Spleen (tissue), 11 donors: ENCODE measurements at regions not wholly inside any gene's neighbourhood (a gene's known extent, or its start where the extent isn't known, plus 50 kb on each side); places are given as distances from the start of the nearest gene placed in this dataset.
A peak's percentile ranks its signal among the peaks of the same experiment; 100 is the strongest.

Source experiments
- DNase-seq: peaks from one replicate; pipeline ENCODE4 v3.0.0-alpha.2; 2020
- H3K27ac ChIP-seq, 8 donors: fragments of 200-600 bp; sonication (generic) in 7 of 8; 1 replicate in 4 of 8; 2 replicates in 4 of 8; pipeline versions ENCODE4 v1.5.0 to v1.8.0; 2016 to 2021; ENCODE audit warnings: inconsistent platforms in 4 of 8, mild to moderate bottlenecking in 4 of 8, moderate library complexity in 1 of 8
- H3K27me3 ChIP-seq, 7 donors: fragments of 200-600 bp; sonication (generic) in 6 of 7; replicated peaks in 1 of 7; 1 replicate in 4 of 7; 2 replicates in 3 of 7; pipeline versions ENCODE4 v1.5.0 to v1.8.0; 2016 to 2021; ENCODE audit warnings: inconsistent platforms in 3 of 7, mild to moderate bottlenecking in 1 of 7
- H3K36me3 ChIP-seq, 6 donors: fragments of 200-600 bp; sonication (generic) in 5 of 6; 1 replicate in 4 of 6; 2 replicates in 2 of 6; pipeline versions ENCODE4 v1.5.0 to v1.8.0; 2016 to 2021; ENCODE audit warnings: inconsistent platforms in 2 of 6
- H3K4me1 ChIP-seq, 6 donors: fragments of 200-600 bp; sonication (generic) in 5 of 6; 1 replicate in 3 of 6; 2 replicates in 3 of 6; pipeline versions ENCODE4 v1.5.0 to v1.8.0; 2016 to 2021; ENCODE audit warnings: inconsistent platforms in 3 of 6
- H3K4me3 ChIP-seq, 8 donors: fragments of 200-600 bp; sonication (generic) in 7 of 8; 1 replicate in 4 of 8; 2 replicates in 4 of 8; pipeline versions ENCODE4 v1.5.0 to v1.8.0; 2016 to 2021; ENCODE audit warnings: inconsistent platforms in 4 of 8, mild to moderate bottlenecking in 4 of 8, moderate library complexity in 2 of 8
- H3K9me3 ChIP-seq, 8 donors: fragments of 200-600 bp; sonication (generic) in 7 of 8; 1 replicate in 4 of 8; 2 replicates in 4 of 8; pipeline versions ENCODE4 v1.5.0 to v1.8.0; 2016 to 2021; ENCODE audit warnings: inconsistent platforms in 4 of 8
- POLR2A ChIP-seq, 3 donors: fragments of 450-650 bp; IDR thresholded peaks; one replicate each; pipeline ENCODE4 v1.5.1; 2017; ENCODE audit warnings: antibody characterized with exemption in 3 of 3, mild to moderate bottlenecking in 1 of 3
- POLR2AphosphoS5 ChIP-seq, 3 donors: sonication (generic); formaldehyde crosslinking; IDR thresholded peaks; one replicate each; pipeline ENCODE4 v1.5.1; 2017; ENCODE audit warnings: antibody characterized with exemption in 3 of 3
- WGBS, 5 donors: extraction: QIAGEN DNeasy Blood & Tissue Kit in 3 of 5; methylation state at CpG; one replicate each; pipeline versions ENCODE4 v1.1.5 to v1.1.7; 2013 to 2018; 5-methylcytosine and 5-hydroxymethylcytosine counted together
- intact Hi-C: fragments of 100-400 bp; cut with DNase I; formaldehyde crosslinking; loops from one replicate; pipeline ENCODE4 v1.15.0; 2023; ENCODE audit warnings: low total_unique reads
- TF ChIP-seq, protein P1 (sequence below), 11 experiments: fragments of 200-600 bp in 7 of 11; fragments of 450-650 bp in 4 of 11; sonication (generic) in 4 of 11; IDR thresholded peaks in 8 of 11; conservative IDR thresholded peaks in 3 of 11; 1 replicate in 7 of 11; 2 replicates in 4 of 11; pipeline versions ENCODE4 v1.4.0 to v1.8.0; 2016 to 2021; ENCODE audit warnings: antibody characterized with exemption in 11 of 11, inconsistent platforms in 4 of 11, mild to moderate bottlenecking in 1 of 11
- donor health status: healthy with polysubstance abuse.
- donor health status: DM: no; HTN: no; CAD: no; lungs with moderate emphysema.
- donor health status: DM: no; HTN: no; CAD: no.
- donor health status: Bipolar disorder and iron deficiency.
- donor health status: healthy.
- donor health status: DM: no; HTN: no; CAD: no.
- donor health status: DM: yes; HTN: yes; CAD: no.

DNA sequence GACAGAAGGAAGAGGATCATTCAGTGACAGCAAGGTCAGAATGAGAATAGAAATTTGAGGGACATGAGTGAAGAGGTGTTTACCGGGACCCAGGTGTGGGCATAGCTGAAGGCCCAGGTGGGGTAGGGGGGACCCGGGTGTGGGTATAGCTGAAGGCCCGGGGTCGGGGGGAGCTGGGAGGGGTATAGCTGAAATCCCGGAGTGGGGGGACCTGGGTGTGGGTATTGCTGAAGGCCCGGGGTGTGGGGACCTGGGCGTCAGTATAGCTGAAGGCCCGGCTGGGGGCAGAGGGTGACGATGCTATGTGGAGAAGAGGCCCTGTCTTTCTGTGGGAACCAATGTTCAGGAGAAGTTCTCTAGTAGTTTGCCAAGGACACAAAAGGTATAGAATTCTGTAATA lies 183.0 kb upstream of the PITRM1 start:
- H3K27ac ChIP-seq: no peak overlapping the region
- H3K27me3 ChIP-seq: peaks cover 0 to 3% (median 0%) of the 10 kb centered on the region in 7 donors
- no peaks in the 10 kb centered on the region for H3K4me1 ChIP-seq
- TF ChIP-seq POLR2AphosphoS5 (IDR thresholded peaks at IDR 0.05) (no peak), POLR2A (IDR thresholded peaks at IDR 0.05) (no peak)
- TF ChIP-seq, protein P1, sequence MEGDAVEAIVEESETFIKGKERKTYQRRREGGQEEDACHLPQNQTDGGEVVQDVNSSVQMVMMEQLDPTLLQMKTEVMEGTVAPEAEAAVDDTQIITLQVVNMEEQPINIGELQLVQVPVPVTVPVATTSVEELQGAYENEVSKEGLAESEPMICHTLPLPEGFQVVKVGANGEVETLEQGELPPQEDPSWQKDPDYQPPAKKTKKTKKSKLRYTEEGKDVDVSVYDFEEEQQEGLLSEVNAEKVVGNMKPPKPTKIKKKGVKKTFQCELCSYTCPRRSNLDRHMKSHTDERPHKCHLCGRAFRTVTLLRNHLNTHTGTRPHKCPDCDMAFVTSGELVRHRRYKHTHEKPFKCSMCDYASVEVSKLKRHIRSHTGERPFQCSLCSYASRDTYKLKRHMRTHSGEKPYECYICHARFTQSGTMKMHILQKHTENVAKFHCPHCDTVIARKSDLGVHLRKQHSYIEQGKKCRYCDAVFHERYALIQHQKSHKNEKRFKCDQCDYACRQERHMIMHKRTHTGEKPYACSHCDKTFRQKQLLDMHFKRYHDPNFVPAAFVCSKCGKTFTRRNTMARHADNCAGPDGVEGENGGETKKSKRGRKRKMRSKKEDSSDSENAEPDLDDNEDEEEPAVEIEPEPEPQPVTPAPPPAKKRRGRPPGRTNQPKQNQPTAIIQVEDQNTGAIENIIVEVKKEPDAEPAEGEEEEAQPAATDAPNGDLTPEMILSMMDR (IDR thresholded peaks at IDR 0.05 in 8 of 11, conservative IDR thresholded peaks at IDR 0.05 in 3 of 11): no peak
- intact Hi-C loops: no loop called here
- no peaks in the 10 kb centered on the region for H3K36me3 ChIP-seq
- peak; percentile 53 for DNase-seq
- WGBS, 5 donors: 91 to 96% (median 93%) methylated on average over 9 of the region's 9 CpGs
- no peak overlapping the region for H3K4me3 ChIP-seq
- peaks cover 0 to 26% (median 6%) of the 10 kb centered on the region in 8 donors for H3K9me3 ChIP-seq

DNA sequence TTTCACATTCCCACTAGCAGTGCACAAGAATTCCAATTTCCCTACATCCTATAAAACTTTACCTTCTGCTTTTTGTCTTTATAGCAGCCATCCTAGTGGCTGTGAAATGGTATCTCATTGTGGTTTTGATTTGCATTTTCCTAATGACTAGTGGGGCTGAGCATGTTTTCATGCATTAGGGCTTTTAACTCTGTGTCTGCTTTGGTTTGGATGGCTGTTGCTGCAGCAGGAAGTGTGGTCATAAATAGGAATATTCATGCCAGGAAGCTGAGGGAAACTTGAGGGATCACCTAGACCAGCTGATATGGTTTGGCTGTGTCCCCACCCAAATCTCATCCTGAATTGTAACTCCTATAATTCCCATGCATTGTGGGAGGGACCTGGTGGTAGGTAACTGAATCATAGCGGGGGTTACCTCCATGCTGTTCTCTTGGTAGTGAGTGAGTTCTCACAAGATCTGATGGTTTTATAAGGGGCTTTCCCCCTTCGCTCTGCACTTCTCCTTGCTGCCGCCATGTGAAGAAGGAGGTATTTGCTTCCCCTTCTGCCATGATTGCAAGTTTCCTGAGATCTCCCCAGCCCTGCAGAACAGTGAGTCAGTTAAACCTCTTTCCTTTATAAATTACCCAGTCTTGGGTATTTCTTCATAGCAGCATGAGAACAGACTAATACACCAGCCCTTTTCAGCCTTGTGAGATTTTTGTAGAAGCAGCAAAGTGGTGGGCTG lies 181.8 kb upstream of the PITRM1 start:
- no peaks in the 10 kb centered on the region for H3K4me1 ChIP-seq
- TF ChIP-seq POLR2AphosphoS5 (IDR thresholded peaks at IDR 0.05) (no peak), POLR2A (IDR thresholded peaks at IDR 0.05) (no peak)
- TF ChIP-seq, protein P1 (IDR thresholded peaks at IDR 0.05 in 8 of 11, conservative IDR thresholded peaks at IDR 0.05 in 3 of 11): no peak
- peaks cover 0 to 4% (median 0%) of the 10 kb centered on the region in 7 donors for H3K27me3 ChIP-seq
- DNase-seq: no peak
- H3K4me3 ChIP-seq: no peak overlapping the region
- intact Hi-C loops: no loop called here
- peaks cover 0 to 17% (median 0%) of the 10 kb centered on the region in 8 donors for H3K9me3 ChIP-seq
- no peaks in the 10 kb centered on the region for H3K36me3 ChIP-seq
- 54 to 86% (median 65%) methylated on average over 3 of the region's 3 CpGs for WGBS, 5 donors
- no peak overlapping the region for H3K27ac ChIP-seq

DNA sequence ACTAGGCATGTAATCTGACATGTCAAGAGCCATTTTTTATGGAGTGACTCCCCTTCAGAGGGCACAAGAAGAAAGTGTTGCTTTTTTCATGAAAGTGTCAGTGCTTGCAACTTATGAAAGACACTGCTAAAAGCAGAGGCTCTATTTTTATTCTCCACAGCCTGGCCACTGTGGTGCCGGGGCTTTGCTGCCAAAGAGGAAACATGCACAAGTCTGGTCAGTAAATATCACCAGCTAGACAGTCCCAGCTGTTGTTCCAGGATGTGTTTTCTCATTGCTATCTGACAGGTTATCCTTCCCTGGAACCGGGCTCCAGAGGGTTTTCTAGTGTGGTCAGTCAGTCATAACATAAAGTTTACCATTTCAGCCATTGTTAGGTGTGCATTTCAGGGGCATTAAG lies 180.7 kb upstream of the PITRM1 start:
- peaks cover 0 to 12% (median 0%) of the 10 kb centered on the region in 8 donors for H3K9me3 ChIP-seq
- DNase-seq: no peak
- 4 to 17% (median 8%) methylated on average over 2 of the region's 2 CpGs for WGBS, 5 donors
- no peaks in the 10 kb centered on the region for H3K4me1 ChIP-seq
- peaks cover 0 to 4% (median 0%) of the 10 kb centered on the region in 7 donors for H3K27me3 ChIP-seq
- H3K4me3 ChIP-seq: no peak overlapping the region
- no peak overlapping the region for H3K27ac ChIP-seq
- H3K36me3 ChIP-seq: no peaks in the 10 kb centered on the region
- no peak for TF ChIP-seq POLR2A (IDR thresholded peaks at IDR 0.05)
- no peak for TF ChIP-seq POLR2AphosphoS5 (IDR thresholded peaks at IDR 0.05)
- TF ChIP-seq, protein P1 (IDR thresholded peaks at IDR 0.05 in 8 of 11, conservative IDR thresholded peaks at IDR 0.05 in 3 of 11): no peak
- intact Hi-C loops: no loop called here

DNA sequence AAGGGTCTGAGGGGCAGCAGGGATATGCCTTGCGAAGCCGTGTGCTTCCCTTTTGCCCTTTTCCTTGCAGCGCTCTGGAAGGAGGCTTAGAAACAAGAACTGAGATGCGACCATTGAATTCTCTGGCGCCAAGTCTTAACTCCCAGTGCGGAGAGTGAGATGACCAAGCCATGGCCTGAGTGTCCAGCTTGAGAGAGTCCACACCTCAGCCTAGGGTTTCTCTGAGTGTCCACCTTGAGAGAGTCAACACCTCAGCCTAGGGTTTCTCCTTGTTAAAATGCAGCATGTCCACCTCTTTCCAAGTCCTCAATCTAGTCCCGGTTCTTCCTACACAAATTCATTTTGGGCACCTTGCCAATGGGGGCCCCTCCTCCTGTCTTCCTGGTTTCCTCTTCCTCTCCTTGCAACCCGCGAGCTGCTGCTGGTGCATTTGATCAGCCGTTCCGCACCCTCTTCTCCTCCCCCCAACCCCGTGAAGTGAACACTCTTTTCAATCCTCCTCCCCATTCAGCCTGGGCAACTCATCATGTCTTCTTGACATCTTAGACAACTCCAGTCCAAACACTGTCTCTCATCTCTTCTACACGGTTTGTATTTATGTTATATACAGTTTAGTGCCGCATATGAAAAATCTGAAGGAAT lies 178.2 kb upstream of the PITRM1 start:
- WGBS, 5 donors: 39 to 47% (median 43%) methylated on average over 13 to 14 of the region's 14 CpGs
- no peak overlapping the region for H3K4me3 ChIP-seq
- H3K27me3 ChIP-seq: peaks cover 0 to 4% (median 0%) of the 10 kb centered on the region in 7 donors
- no peaks in the 10 kb centered on the region for H3K4me1 ChIP-seq
- TF ChIP-seq POLR2AphosphoS5 (IDR thresholded peaks at IDR 0.05): no peak
- no peak for TF ChIP-seq POLR2A (IDR thresholded peaks at IDR 0.05)
- TF ChIP-seq, protein P1 (IDR thresholded peaks at IDR 0.05 in 8 of 11, conservative IDR thresholded peaks at IDR 0.05 in 3 of 11): no peak
- no peak overlapping the region for H3K27ac ChIP-seq
- intact Hi-C loops: no loop called here
- H3K36me3 ChIP-seq: no peaks in the 10 kb centered on the region
- H3K9me3 ChIP-seq: peaks cover 0 to 11% (median 0%) of the 10 kb centered on the region in 8 donors
- DNase-seq: no peak
